HUES48 (cell line): ENCODE measurements at regions not wholly inside any gene's neighbourhood (a gene's known extent, or its start where the extent isn't known, plus 50 kb on each side); places are given as distances from the start of the nearest gene placed in this dataset.

ENCODE experiments used
- H3K27ac ChIP-seq: one replicate; pipeline ENCODE4 v1.7.0; 2013; ENCODE audit warnings: low read depth, low read length, inconsistent platforms
- H3K27me3 ChIP-seq: 2 replicates; pipeline ENCODE4 v1.6.1; 2013; ENCODE audit warnings: mild to moderate bottlenecking, low read length; ENCODE audit not compliant: control insufficient read depth, insufficient read depth
- H3K36me3 ChIP-seq: 2 replicates; pipeline ENCODE4 v1.6.1; 2013; ENCODE audit warnings: low read length; ENCODE audit not compliant: control insufficient read depth, insufficient read depth
- H3K4me1 ChIP-seq: 2 replicates; pipeline ENCODE4 v1.6.1; 2013; ENCODE audit warnings: mild to moderate bottlenecking, low read length; ENCODE audit not compliant: control insufficient read depth, insufficient read depth
- H3K4me3 ChIP-seq: 2 replicates; pipeline ENCODE4 v1.5.1; 2013; ENCODE audit warnings: mild to moderate bottlenecking, low read depth, low read length
- H3K9ac ChIP-seq: 2 replicates; pipeline ENCODE4 v1.6.1; 2013; ENCODE audit warnings: mild to moderate bottlenecking, low read depth, low read length, moderate library complexity
- H3K9me3 ChIP-seq: 2 replicates; pipeline ENCODE4 v1.6.1; 2013; ENCODE audit warnings: low read length; ENCODE audit not compliant: control insufficient read depth, insufficient read depth

GRCh38 chr3:147843331-147843730 lies 434.2 kb downstream of the ZIC1 start:
- Histone ChIP-seq H3K9ac (no peak overlapping the region), H3K4me1 (no peaks in the 10 kb centered on the region), H3K27ac (no peak overlapping the region), H3K36me3 (no peaks in the 10 kb centered on the region), H3K27me3 (no peaks in the 10 kb centered on the region), H3K9me3 (no peaks in the 10 kb centered on the region), H3K4me3 (no peak overlapping the region)

- H3K4me3 ChIP-seq: no peak overlapping the region
- no peak overlapping the region for H3K9ac ChIP-seq
- no peak overlapping the region for H3K27ac ChIP-seq
- no peaks in the 10 kb centered on the region for H3K9me3 ChIP-seq
- no peaks in the 10 kb centered on the region for H3K36me3 ChIP-seq
- no peaks in the 10 kb centered on the region for H3K27me3 ChIP-seq
- H3K4me1 ChIP-seq: no peaks in the 10 kb centered on the region
Measured at GRCh38 chr3:147846293-147846692, 437.1 kb downstream of the ZIC1 start.

GRCh38 chr3:147846854-147847478 lies 437.8 kb downstream of the ZIC1 start:
- Histone ChIP-seq H3K4me3 (no peak overlapping the region), H3K27me3 (no peaks in the 10 kb centered on the region), H3K4me1 (no peaks in the 10 kb centered on the region)

GRCh38 chr3:147851062-147851461 lies 441.9 kb downstream of the ZIC1 start:
- H3K4me1 ChIP-seq: no peaks in the 10 kb centered on the region
- no peaks in the 10 kb centered on the region for H3K9me3 ChIP-seq
- H3K9ac ChIP-seq: no peak overlapping the region
- no peaks in the 10 kb centered on the region for H3K27me3 ChIP-seq
- no peak overlapping the region for H3K27ac ChIP-seq
- H3K4me3 ChIP-seq: no peak overlapping the region
- H3K36me3 ChIP-seq: no peaks in the 10 kb centered on the region

More at GRCh38 chr3:147846854-147847478, 437.8 kb downstream of the ZIC1 start:
- H3K36me3 ChIP-seq: no peaks in the 10 kb centered on the region
- no peaks in the 10 kb centered on the region for H3K9me3 ChIP-seq
- H3K9ac ChIP-seq: no peak overlapping the region
- no peak overlapping the region for H3K27ac ChIP-seq

- no peaks in the 10 kb centered on the region for H3K36me3 ChIP-seq
- H3K4me3 ChIP-seq: no peak overlapping the region
- H3K27me3 ChIP-seq: no peaks in the 10 kb centered on the region
- no peak overlapping the region for H3K9ac ChIP-seq
- H3K9me3 ChIP-seq: no peaks in the 10 kb centered on the region
- H3K27ac ChIP-seq: no peak overlapping the region
- H3K4me1 ChIP-seq: no peaks in the 10 kb centered on the region
Measured at GRCh38 chr3:147854542-147854941, 445.4 kb downstream of the ZIC1 start.

- Histone ChIP-seq H3K27ac (no peak overlapping the region), H3K4me1 (no peaks in the 10 kb centered on the region), H3K36me3 (no peaks in the 10 kb centered on the region), H3K9ac (no peak overlapping the region), H3K9me3 (peaks cover 37% of the 10 kb centered on the region), H3K27me3 (no peaks in the 10 kb centered on the region), H3K4me3 (no peak overlapping the region)
Measured at GRCh38 chr3:147864754-147865354, 455.7 kb downstream of the ZIC1 start.

GRCh38 chr3:147866561-147866960 lies 457.4 kb downstream of the ZIC1 start:
- Histone ChIP-seq H3K27ac (no peak overlapping the region), H3K9ac (no peak overlapping the region), H3K9me3 (peaks cover 39% of the 10 kb centered on the region), H3K4me3 (no peak overlapping the region), H3K4me1 (no peaks in the 10 kb centered on the region), H3K36me3 (no peaks in the 10 kb centered on the region), H3K27me3 (no peaks in the 10 kb centered on the region)

- no peak overlapping the region for H3K27ac ChIP-seq
Measured at GRCh38 chr3:147872568-147872967, 463.4 kb downstream of the ZIC1 start.

GRCh38 chr3:147875498-147875897 lies 466.3 kb downstream of the ZIC1 start:
- no peaks in the 10 kb centered on the region for H3K36me3 ChIP-seq
- no peak overlapping the region for H3K4me3 ChIP-seq
- H3K27me3 ChIP-seq: no peaks in the 10 kb centered on the region
- H3K27ac ChIP-seq: no peak overlapping the region
- no peaks in the 10 kb centered on the region for H3K4me1 ChIP-seq
- no peak overlapping the region for H3K9ac ChIP-seq
- peaks cover 22% of the 10 kb centered on the region for H3K9me3 ChIP-seq

More at GRCh38 chr3:147872568-147872967, 463.4 kb downstream of the ZIC1 start:
- Histone ChIP-seq H3K9ac (no peak overlapping the region), H3K4me3 (no peak overlapping the region), H3K36me3 (no peaks in the 10 kb centered on the region), H3K9me3 (peaks cover 13% of the 10 kb centered on the region; the same call in 1 of the 2 replicates), H3K27me3 (no peaks in the 10 kb centered on the region), H3K4me1 (no peaks in the 10 kb centered on the region)

- Histone ChIP-seq H3K36me3 (no peaks in the 10 kb centered on the region), H3K9me3 (peaks cover 50% of the 10 kb centered on the region), H3K9ac (no peak overlapping the region), H3K4me1 (no peaks in the 10 kb centered on the region), H3K4me3 (no peak overlapping the region), H3K27me3 (no peaks in the 10 kb centered on the region), H3K27ac (no peak overlapping the region)
Measured at GRCh38 chr3:147881933-147882332, 472.8 kb downstream of the ZIC1 start.

GRCh38 chr3:147886879-147887278 lies 477.7 kb downstream of the ZIC1 start:
- H3K4me3 ChIP-seq: no peak overlapping the region
- H3K36me3 ChIP-seq: no peaks in the 10 kb centered on the region
- H3K27ac ChIP-seq: no peak overlapping the region
- H3K27me3 ChIP-seq: no peaks in the 10 kb centered on the region
- H3K4me1 ChIP-seq: no peaks in the 10 kb centered on the region
- peaks cover 22% of the 10 kb centered on the region for H3K9me3 ChIP-seq
- H3K9ac ChIP-seq: no peak overlapping the region
